Suprapubic skin (tissue), 3 donors: ENCODE measurements at regions not wholly inside any gene's neighbourhood (a gene's known extent, or its start where the extent isn't known, plus 50 kb on each side); places are given as distances from the start of the nearest gene placed in this dataset.

ENCODE experiments used
- CTCF ChIP-seq, 2 donors: fragments of 200-600 bp in 1 of 2; fragments of 450-650 bp in 1 of 2; sonication (generic) in 1 of 2; IDR thresholded peaks; one replicate each; pipeline ENCODE4 v1.5.1; 2016 to 2019; ENCODE audit warnings: antibody characterized with exemption in 2 of 2, mild to moderate bottlenecking in 1 of 2, moderate library complexity in 1 of 2
- POLR2A ChIP-seq, 2 donors: fragments of 450-650 bp; IDR thresholded peaks; one replicate each; pipeline ENCODE4 v1.6.1; 2017; ENCODE audit warnings: antibody characterized with exemption in 2 of 2, mild to moderate bottlenecking in 2 of 2, moderate library complexity in 2 of 2

GRCh38 chr11:130612291-130612851 is 163.9 kb downstream of the ADAMTS15 start:
- TF ChIP-seq POLR2A (IDR thresholded peaks at IDR 0.05) (no peak), CTCF (IDR thresholded peaks at IDR 0.05) (no peak)
